Prostate gland (tissue), 2 donors: ENCODE measurements at regions not wholly inside any gene's neighbourhood (a gene's known extent, or its start where the extent isn't known, plus 50 kb on each side); places are given as distances from the start of the nearest gene placed in this dataset.

Source experiments
- DNase-seq: peaks from one replicate; pipeline ENCODE4 v3.0.0-alpha.2; 2019; ENCODE audit warnings: low spot score
- H3K27ac ChIP-seq, 2 donors: fragments of 200-600 bp; sonication (generic); 2 replicates each; pipeline ENCODE4 v1.5.1; 2017 to 2019
- H3K27me3 ChIP-seq: fragments of 200-600 bp; sonication (generic); replicated peaks from 2 replicates; pipeline ENCODE4 v1.5.1; 2019; ENCODE audit not compliant: insufficient read depth
- H3K36me3 ChIP-seq, 2 donors: fragments of 200-600 bp; sonication (generic); 1 replicate in 1 of 2; 2 replicates in 1 of 2; pipeline versions ENCODE4 v1.5.1 to v1.8.1; 2017 to 2019
- H3K4me1 ChIP-seq: fragments of 200-600 bp; sonication (generic); replicated peaks from 2 replicates; pipeline ENCODE4 v1.5.1; 2019
- H3K4me3 ChIP-seq, 2 donors: fragments of 200-600 bp; sonication (generic); 2 replicates each; pipeline ENCODE4 v1.5.1; 2017 to 2019
- H3K9me3 ChIP-seq: fragments of 200-600 bp; sonication (generic); 2 replicates; pipeline ENCODE4 v1.5.1; 2017
- POLR2A ChIP-seq: fragments of 450-650 bp; IDR thresholded peaks from one replicate; pipeline ENCODE4 v1.6.1; 2016; ENCODE audit warnings: antibody characterized with exemption, mild to moderate bottlenecking
- POLR2AphosphoS5 ChIP-seq: sonication (generic); formaldehyde crosslinking; IDR thresholded peaks from one replicate; pipeline ENCODE4 v1.6.1; 2017; ENCODE audit warnings: antibody characterized with exemption
- intact Hi-C: fragments of 100-400 bp; cut with DNase I; formaldehyde crosslinking; loops from one replicate; pipeline ENCODE4 v1.14.2; 2022
- TF ChIP-seq, protein P1 (sequence below), 4 experiments: fragments of 200-600 bp in 2 of 4; fragments of 450-650 bp in 2 of 4; sonication (generic) in 2 of 4; IDR thresholded peaks; 1 replicate in 3 of 4; 2 replicates in 1 of 4; pipeline ENCODE4 v1.5.1; 2016 to 2019; ENCODE audit warnings: antibody characterized with exemption in 4 of 4, mild to moderate bottlenecking in 2 of 4, moderate library complexity in 2 of 4

DNA sequence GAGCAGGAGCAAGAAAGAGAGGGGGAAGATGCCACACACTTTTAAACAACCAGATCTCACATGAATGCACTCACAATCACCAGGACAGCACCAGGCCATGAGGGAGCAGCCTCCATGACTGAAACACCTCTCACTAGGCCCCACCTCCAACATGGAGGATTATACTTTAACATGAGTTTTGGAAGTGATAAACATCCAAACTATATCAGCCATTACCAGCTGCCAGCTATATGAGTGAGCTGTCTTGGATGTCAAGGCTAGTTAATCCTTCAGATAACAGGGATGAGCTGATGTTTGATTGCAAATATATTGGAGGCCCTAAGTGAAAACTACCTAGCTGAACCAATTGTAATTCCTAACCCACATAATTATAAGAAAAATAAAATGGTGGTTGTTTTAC is 108.4 kb upstream of the DCBLD2 start:
- Histone ChIP-seq H3K36me3 (no peaks in the 10 kb centered on the region), H3K27ac (no peak overlapping the region), H3K27me3 (no peaks in the 10 kb centered on the region), H3K9me3 (no peaks in the 10 kb centered on the region), H3K4me1 (no peaks in the 10 kb centered on the region), H3K4me3 (no peak overlapping the region)
- intact Hi-C loops, result no loop called here
- TF ChIP-seq, protein P1, sequence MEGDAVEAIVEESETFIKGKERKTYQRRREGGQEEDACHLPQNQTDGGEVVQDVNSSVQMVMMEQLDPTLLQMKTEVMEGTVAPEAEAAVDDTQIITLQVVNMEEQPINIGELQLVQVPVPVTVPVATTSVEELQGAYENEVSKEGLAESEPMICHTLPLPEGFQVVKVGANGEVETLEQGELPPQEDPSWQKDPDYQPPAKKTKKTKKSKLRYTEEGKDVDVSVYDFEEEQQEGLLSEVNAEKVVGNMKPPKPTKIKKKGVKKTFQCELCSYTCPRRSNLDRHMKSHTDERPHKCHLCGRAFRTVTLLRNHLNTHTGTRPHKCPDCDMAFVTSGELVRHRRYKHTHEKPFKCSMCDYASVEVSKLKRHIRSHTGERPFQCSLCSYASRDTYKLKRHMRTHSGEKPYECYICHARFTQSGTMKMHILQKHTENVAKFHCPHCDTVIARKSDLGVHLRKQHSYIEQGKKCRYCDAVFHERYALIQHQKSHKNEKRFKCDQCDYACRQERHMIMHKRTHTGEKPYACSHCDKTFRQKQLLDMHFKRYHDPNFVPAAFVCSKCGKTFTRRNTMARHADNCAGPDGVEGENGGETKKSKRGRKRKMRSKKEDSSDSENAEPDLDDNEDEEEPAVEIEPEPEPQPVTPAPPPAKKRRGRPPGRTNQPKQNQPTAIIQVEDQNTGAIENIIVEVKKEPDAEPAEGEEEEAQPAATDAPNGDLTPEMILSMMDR (IDR thresholded peaks at IDR 0.05), result no peak
- TF ChIP-seq POLR2AphosphoS5 (no peak), POLR2A (no peak)
- no peak for DNase-seq

DNA sequence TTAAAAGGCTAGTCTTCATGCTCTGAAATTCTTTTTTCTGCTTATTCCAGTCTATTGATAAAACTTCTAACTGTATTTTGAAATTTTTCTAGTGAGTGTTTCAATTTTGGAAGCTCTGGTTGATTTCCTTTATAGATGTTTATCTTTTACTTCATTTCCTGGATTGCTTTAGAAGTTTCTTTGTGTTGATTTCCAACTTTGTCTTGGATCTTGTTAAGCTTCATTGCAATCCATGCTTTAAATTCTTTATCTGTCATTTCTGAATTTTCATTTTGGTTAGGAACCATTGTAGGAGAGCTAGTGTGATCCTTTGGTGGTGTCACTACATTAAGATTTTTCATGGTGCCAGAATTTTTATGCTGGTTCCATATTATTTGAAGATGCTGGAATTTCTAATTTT is 105.2 kb upstream of the DCBLD2 start:
- Histone ChIP-seq H3K9me3 (no peaks in the 10 kb centered on the region), H3K27ac (no peak overlapping the region), H3K36me3 (no peaks in the 10 kb centered on the region), H3K4me1 (no peaks in the 10 kb centered on the region), H3K27me3 (no peaks in the 10 kb centered on the region), H3K4me3 (no peak overlapping the region)
- TF ChIP-seq POLR2A (no peak), POLR2AphosphoS5 (no peak)
- TF ChIP-seq, protein P1 (IDR thresholded peaks at IDR 0.05), result no peak
- intact Hi-C loops, result no loop called here
- DNase-seq, result no peak

DNA sequence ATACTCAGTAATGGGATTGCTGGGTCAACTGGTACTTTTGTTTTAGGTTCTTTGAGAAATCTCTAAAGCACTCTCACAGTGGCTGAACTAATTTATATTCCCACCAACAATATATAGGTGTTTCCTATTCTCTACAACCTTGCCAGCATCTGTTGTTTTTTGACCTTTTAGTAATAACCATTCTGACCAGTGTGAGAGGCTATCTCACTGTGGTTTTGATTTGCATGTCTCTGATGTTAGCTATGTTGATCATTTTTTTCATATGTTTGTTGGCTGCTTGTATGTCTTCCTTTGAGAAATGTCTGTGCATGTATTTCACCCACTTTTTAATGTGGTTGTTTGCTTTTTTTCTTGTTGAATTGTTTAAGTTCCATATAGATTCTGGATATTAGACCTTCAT is 98.2 kb upstream of the DCBLD2 start:
- DNase-seq, result no peak
- Histone ChIP-seq H3K27ac (no peak overlapping the region), H3K27me3 (no peaks in the 10 kb centered on the region), H3K36me3 (no peaks in the 10 kb centered on the region), H3K9me3 (no peaks in the 10 kb centered on the region), H3K4me3 (no peak overlapping the region), H3K4me1 (no peaks in the 10 kb centered on the region)
- no peak for TF ChIP-seq POLR2AphosphoS5
- TF ChIP-seq, protein P1 (IDR thresholded peaks at IDR 0.05), result no peak
- no peak for TF ChIP-seq POLR2A
- intact Hi-C loops, result loop anchor here (5.0 kb wide), 1 partner anchor 397 kb away; no protein-coding TSS in a partner anchor

DNA sequence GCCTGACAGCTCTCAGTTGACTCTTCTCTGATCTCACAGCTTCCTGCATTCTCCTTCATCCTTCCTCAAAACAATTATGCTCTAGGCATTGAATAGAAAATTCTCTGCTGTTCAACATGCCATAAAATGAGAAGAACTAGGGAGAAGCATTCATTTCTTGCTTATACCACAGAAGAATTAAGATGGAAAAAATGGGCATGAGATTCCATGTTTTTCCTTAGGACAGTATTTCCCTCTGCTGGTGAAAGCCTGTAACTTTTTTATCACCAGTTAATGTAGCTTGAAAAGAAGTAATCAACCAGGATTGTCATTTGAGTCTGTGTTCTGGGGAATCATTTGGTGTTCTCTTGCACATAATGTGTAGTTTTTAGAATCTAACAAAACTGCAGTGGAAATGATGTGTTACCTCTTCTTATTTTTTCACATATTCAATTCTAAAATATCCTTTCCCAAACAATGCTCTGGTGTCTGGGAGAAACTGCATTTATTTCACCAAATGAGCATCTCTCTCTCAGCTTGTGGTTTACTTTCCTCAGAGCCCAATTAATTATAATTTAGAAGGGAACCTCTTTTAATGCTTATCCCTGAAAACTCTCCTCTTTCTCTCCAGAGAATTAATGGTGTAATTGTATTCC is 92.8 kb upstream of the DCBLD2 start:
- DNase-seq, result no peak
- intact Hi-C loops, result loop anchor here (2.0 kb wide), 1 partner anchor 175 kb away; no protein-coding TSS in a partner anchor
- Histone ChIP-seq H3K4me1 (no peaks in the 10 kb centered on the region), H3K4me3 (no peak overlapping the region), H3K9me3 (no peaks in the 10 kb centered on the region), H3K27ac (no peak overlapping the region), H3K27me3 (no peaks in the 10 kb centered on the region), H3K36me3 (no peaks in the 10 kb centered on the region)
- TF ChIP-seq POLR2A (no peak), POLR2AphosphoS5 (no peak)
- TF ChIP-seq, protein P1 (IDR thresholded peaks at IDR 0.05), result peak; percentile 40 to 82 (median 70)

DNA sequence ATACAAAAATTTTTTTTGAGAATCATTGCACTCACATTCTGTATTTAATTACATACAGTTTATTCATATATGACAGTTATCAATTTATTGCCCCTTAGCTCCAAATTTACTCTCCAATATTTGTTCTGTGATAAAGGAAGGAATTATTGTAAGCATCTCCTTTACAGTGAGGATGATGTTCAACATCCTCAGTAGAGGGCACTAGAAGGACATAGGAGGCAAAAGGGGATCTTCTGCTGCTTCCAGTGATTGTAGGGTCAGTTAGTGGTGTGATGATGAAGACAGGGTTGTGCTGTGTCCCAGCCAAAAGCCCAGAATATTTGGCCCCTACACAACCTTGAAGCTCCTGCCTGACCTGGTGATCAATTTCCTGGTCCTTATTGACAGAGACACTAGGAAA is 89.9 kb upstream of the DCBLD2 start:
- Histone ChIP-seq H3K27me3 (no peaks in the 10 kb centered on the region), H3K4me1 (no peaks in the 10 kb centered on the region), H3K27ac (no peak overlapping the region), H3K36me3 (no peaks in the 10 kb centered on the region), H3K9me3 (no peaks in the 10 kb centered on the region), H3K4me3 (no peak overlapping the region)
- TF ChIP-seq POLR2A (no peak), POLR2AphosphoS5 (no peak)
- TF ChIP-seq, protein P1 (IDR thresholded peaks at IDR 0.05), result no peak
- intact Hi-C loops, result no loop called here
- no peak for DNase-seq
